Stomach (tissue), 8 donors: ENCODE measurements at regions not wholly inside any gene's neighbourhood (a gene's known extent, or its start where the extent isn't known, plus 50 kb on each side); places are given as distances from the start of the nearest gene placed in this dataset.
A peak's percentile ranks its signal among the peaks of the same experiment; 100 is the strongest.
"Not testable (repeated sequence)": the region's sequence is repeated elsewhere in the genome, so short reads cannot be mapped to it uniquely, and the experiment has no call there.

Source experiments
- DNase-seq, 2 donors: peaks; one replicate each; pipeline versions ENCODE4 v3.0.0 to v3.0.0-alpha.2; 2013 to 2019
- H3K27ac ChIP-seq, 5 donors: fragments of 200-600 bp in 4 of 5; sonication (generic) in 4 of 5; one replicate each; pipeline ENCODE4 v1.5.1; 2013 to 2019; ENCODE audit warnings: mild to moderate bottlenecking in 1 of 5, moderate library complexity in 1 of 5
- H3K27me3 ChIP-seq, 3 donors: fragments of 200-600 bp; sonication (generic); one replicate each; pipeline ENCODE4 v1.5.1; 2017 to 2019; ENCODE audit warnings: mixed run types in 1 of 3
- H3K36me3 ChIP-seq, 4 donors: fragments of 200-600 bp; sonication (generic); 1 replicate in 3 of 4; 2 replicates in 1 of 4; pipeline ENCODE4 v1.5.1; 2016 to 2019
- H3K4me1 ChIP-seq, 4 donors: fragments of 200-600 bp; sonication (generic); one replicate each; pipeline ENCODE4 v1.5.1; 2016 to 2019
- H3K4me3 ChIP-seq, 4 donors: fragments of 200-600 bp; sonication (generic) in 3 of 4; one replicate each; pipeline ENCODE4 v1.5.1; 2016 to 2019; ENCODE audit warnings: mild to moderate bottlenecking in 1 of 4
- H3K9me3 ChIP-seq, 4 donors: fragments of 200-600 bp; sonication (generic); one replicate each; pipeline ENCODE4 v1.5.1; 2016 to 2019
- CTCF ChIP-seq, 7 experiments: fragments of 450-650 bp in 4 of 7; fragments of 200-600 bp in 3 of 7; sonication (generic) in 3 of 7; IDR thresholded peaks; one replicate each; pipeline ENCODE4 v1.5.1; 2016 to 2019; ENCODE audit warnings: antibody characterized with exemption in 7 of 7, control low read depth in 2 of 7, mild to moderate bottlenecking in 1 of 7
- EP300 ChIP-seq: sonication (generic); formaldehyde crosslinking; IDR thresholded peaks from one replicate; pipeline ENCODE4 v1.6.1; 2017; ENCODE audit warnings: antibody characterized with exemption
- POLR2A ChIP-seq, 4 donors: fragments of 450-650 bp; IDR thresholded peaks; one replicate each; pipeline ENCODE4 v1.6.1; 2016; ENCODE audit warnings: antibody characterized with exemption in 4 of 4, control low read depth in 2 of 4, mild to moderate bottlenecking in 1 of 4, moderate library complexity in 1 of 4
- POLR2AphosphoS5 ChIP-seq, 3 donors: sonication (generic); formaldehyde crosslinking; IDR thresholded peaks; one replicate each; pipeline ENCODE4 v1.6.1; 2016; ENCODE audit warnings: antibody characterized with exemption in 3 of 3
- WGBS, 5 donors: extraction: QIAGEN DNeasy Blood & Tissue Kit in 3 of 5; methylation state at CpG; one replicate each; pipeline versions ENCODE4 v1.1.5 to v1.1.7; 2013 to 2018; 5-methylcytosine and 5-hydroxymethylcytosine counted together
- intact Hi-C: fragments of 100-400 bp; cut with DNase I; formaldehyde crosslinking; loops from one replicate; pipeline ENCODE4 v1.15.1; 2023; ENCODE audit warnings: low total_unique reads
- donor health status: healthy with polysubstance abuse.
- donor health status: Bipolar disorder and iron deficiency.
- donor health status: healthy.

DNA sequence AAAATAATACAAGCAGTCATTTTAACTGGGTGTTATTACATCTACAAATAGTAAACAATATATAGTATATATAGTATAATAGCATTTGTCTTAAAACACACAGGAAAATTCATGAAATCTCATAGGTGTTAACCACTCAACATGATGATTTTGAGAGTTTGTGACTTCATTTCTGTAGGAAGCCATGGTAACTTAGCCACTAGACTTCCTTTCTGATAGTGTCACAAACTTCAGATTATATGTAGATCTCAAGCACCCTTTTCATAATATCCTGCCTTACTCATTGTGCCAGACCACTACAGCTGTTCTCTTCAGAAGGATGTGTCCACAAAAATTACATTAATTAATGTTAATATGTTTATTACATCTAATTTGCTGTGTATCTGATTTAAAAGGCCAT, 1250.6 kb downstream of the ADGRL3 start:
- intact Hi-C loops: no loop called here
- DNase-seq: no peak
- TF ChIP-seq CTCF (IDR thresholded peaks at IDR 0.05) (no peak), EP300 (no peak), POLR2AphosphoS5 (IDR thresholded peaks at IDR 0.05) (no peak), POLR2A (IDR thresholded peaks at IDR 0.05) (no peak)

DNA sequence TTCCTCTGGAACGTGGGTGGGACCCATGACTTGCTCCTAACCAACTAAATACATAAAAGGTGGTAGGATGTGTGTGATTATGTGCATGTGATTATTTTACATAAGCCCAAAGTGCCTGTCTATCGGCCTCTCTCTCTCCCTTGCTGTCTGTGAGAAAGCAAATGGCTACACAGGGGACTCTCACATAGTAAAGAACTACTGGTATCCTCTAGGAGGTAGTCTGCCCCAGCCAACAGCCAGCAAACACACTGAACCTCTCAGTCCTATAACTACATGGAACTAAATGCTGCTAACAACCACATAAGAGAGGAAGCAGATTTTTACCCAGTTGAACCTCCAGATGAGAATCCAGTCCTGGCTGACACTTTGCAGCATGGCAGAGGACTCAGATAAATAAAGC, 1249.4 kb downstream of the ADGRL3 start:
- no peaks in the 10 kb centered on the region for H3K27me3 ChIP-seq
- no peak for TF ChIP-seq CTCF (IDR thresholded peaks at IDR 0.05)
- TF ChIP-seq EP300: no peak
- intact Hi-C loops: no loop called here
- WGBS, 5 donors: 38 to 66% (median 51%) methylated on average over 2 of the region's 2 CpGs
- H3K36me3 ChIP-seq: no peaks in the 10 kb centered on the region
- peak in 1 of 2 donors; percentile 3 for DNase-seq
- H3K27ac ChIP-seq: no peak overlapping the region
- H3K4me3 ChIP-seq: no peak overlapping the region
- no peaks in the 10 kb centered on the region for H3K4me1 ChIP-seq
- H3K9me3 ChIP-seq: peaks cover 0 to 5% (median 2%) of the 10 kb centered on the region in 4 donors

More for the DNA sequence above, 1250.6 kb downstream of the ADGRL3 start:
- no peaks in the 10 kb centered on the region for H3K27me3 ChIP-seq
- no peaks in the 10 kb centered on the region for H3K36me3 ChIP-seq
- H3K27ac ChIP-seq: no peak overlapping the region
- no peak overlapping the region for H3K4me3 ChIP-seq
- peaks cover 0 to 2% (median 0%) of the 10 kb centered on the region in 4 donors for H3K9me3 ChIP-seq
- H3K4me1 ChIP-seq: no peaks in the 10 kb centered on the region

DNA sequence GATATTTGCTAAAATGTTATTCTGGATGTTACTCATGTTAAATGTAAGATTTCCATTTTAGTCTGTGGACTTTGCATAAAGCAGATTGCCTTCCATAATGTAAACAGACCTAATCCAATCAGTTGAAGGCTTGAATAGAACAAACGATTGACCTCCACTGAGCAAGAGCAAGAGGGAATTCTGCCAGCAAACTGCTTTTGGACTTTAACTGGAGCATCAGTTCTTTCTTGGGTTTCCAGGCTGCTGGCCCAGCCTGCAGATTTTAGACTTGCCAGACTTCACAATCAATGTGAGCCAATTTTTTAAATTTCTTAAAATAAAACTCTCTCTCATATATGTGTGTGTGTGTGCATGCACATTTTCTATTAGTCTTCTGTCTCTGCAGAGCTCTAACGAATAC, 1248.8 kb downstream of the ADGRL3 start:
- intact Hi-C loops: no loop called here
- no peaks in the 10 kb centered on the region for H3K36me3 ChIP-seq
- peaks cover 0 to 5% (median 2%) of the 10 kb centered on the region in 4 donors for H3K9me3 ChIP-seq
- TF ChIP-seq POLR2A (IDR thresholded peaks at IDR 0.05) (no peak), EP300 (no peak)
- 28 to 47% (median 37%) methylated on average over 2 of the region's 2 CpGs for WGBS, 5 donors
- H3K4me1 ChIP-seq: no peaks in the 10 kb centered on the region
- no peak overlapping the region for H3K27ac ChIP-seq
- no peak overlapping the region for H3K4me3 ChIP-seq
- DNase-seq: peak in 1 of 2 donors; percentile 76
- H3K27me3 ChIP-seq: no peaks in the 10 kb centered on the region

DNA sequence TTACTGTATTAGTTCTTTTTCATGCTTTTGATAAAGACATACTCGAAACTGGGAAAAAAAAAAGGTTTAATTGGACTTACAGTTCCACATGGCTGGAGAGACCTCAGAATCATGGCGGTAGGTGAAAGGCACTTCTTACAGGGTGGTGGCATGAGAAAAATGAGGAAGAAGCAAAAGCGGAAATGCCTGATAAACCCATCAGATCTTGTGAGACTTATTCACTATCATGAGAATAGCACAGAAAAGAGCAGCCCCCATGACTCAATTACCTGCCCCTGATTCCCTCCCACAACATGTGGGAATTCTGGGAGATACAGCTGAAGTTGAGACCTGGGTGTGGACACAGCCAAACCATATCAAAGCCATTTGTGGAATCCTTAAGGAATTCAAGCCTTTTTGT, 1238.9 kb downstream of the ADGRL3 start:
- no peak for DNase-seq
- Histone ChIP-seq H3K4me1 (no peaks in the 10 kb centered on the region), H3K4me3 (no peak overlapping the region), H3K27ac (no peak overlapping the region), H3K27me3 (no peaks in the 10 kb centered on the region), H3K36me3 (no peaks in the 10 kb centered on the region), H3K9me3 (peaks cover 0 to 28% (median 13%) of the 10 kb centered on the region in 4 donors)
- WGBS, 5 donors: 43 to 79% (median 67%) methylated on average over 3 of the region's 3 CpGs
- TF ChIP-seq CTCF (IDR thresholded peaks at IDR 0.05) (no peak), EP300 (no peak), POLR2A (IDR thresholded peaks at IDR 0.05) (no peak)
- intact Hi-C loops: no loop called here

DNA sequence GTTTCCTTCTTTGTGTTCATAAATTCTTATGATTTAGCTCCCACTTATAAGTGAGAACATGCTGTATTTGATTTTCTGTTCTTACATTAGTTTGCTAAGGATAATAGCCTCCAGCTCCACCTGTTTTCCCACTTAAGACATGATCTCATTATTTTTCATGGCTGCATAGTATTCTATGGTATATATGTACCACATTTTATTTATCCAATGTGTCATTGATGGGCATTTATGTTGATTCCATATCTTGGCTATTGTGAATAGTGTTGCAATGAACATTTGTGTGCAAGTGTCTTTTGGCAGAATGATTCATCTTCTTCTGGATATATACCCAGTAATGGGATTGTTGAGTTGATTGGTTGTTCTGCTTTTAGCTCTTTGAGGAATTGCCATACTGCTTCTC, 1234.8 kb downstream of the ADGRL3 start:
- H3K27ac ChIP-seq: no peak overlapping the region
- no peak for DNase-seq
- H3K27me3 ChIP-seq: no peaks in the 10 kb centered on the region
- no peaks in the 10 kb centered on the region for H3K4me1 ChIP-seq
- H3K36me3 ChIP-seq: no peaks in the 10 kb centered on the region
- peaks cover 0 to 13% (median 5%) of the 10 kb centered on the region in 4 donors for H3K9me3 ChIP-seq
- intact Hi-C loops: no loop called here
- no peak overlapping the region for H3K4me3 ChIP-seq
- TF ChIP-seq POLR2A (IDR thresholded peaks at IDR 0.05): no peak

- H3K9me3 ChIP-seq, H3K4me3 ChIP-seq, H3K4me1 ChIP-seq, H3K27ac ChIP-seq, intact Hi-C loops, DNase-seq, H3K36me3 ChIP-seq, H3K27me3 ChIP-seq: not testable (repeated sequence)
- 85 to 95% (median 90%) methylated on average over 7 to 8 of the region's 8 CpGs for WGBS, 5 donors
These were observed 1231.5 kb downstream of the ADGRL3 start for GRCh38 chr4:62431513-62432231.
